Body of pancreas (tissue), 4 donors: ENCODE measurements at regions not wholly inside any gene's neighbourhood (a gene's known extent, or its start where the extent isn't known, plus 50 kb on each side); places are given as distances from the start of the nearest gene placed in this dataset.

Experiments
- ATAC-seq: fragments of 150-250 bp; one replicate; pipeline ENCODE4 v1.9.1; 2016
- DNase-seq, 4 donors: peaks; one replicate each; pipeline ENCODE4 v3.0.0-alpha.2; 2019
- H3K27ac ChIP-seq, 4 donors: fragments of 200-600 bp; sonication (generic); 1 replicate in 3 of 4; 2 replicates in 1 of 4; pipeline versions ENCODE4 v1.5.1 to v1.6.1; 2016 to 2019; ENCODE audit warnings: mild to moderate bottlenecking in 1 of 4, mixed read lengths in 1 of 4, moderate library complexity in 1 of 4
- H3K27me3 ChIP-seq, 2 donors: fragments of 200-600 bp; sonication (generic); one replicate each; pipeline ENCODE4 v1.6.0; 2016; ENCODE audit warnings: mild to moderate bottlenecking in 1 of 2
- H3K36me3 ChIP-seq, 2 donors: fragments of 200-600 bp; sonication (generic); replicated peaks in 1 of 2; 2 replicates each; pipeline ENCODE4 v1.5.1; 2016; ENCODE audit warnings: low read depth in 2 of 2; ENCODE audit not compliant: insufficient read depth in 1 of 2
- H3K4me1 ChIP-seq: fragments of 200-600 bp; sonication (generic); one replicate; pipeline ENCODE4 v1.6.0; 2016
- H3K4me3 ChIP-seq, 2 donors: fragments of 200-600 bp; sonication (generic); 1 replicate in 1 of 2; 2 replicates in 1 of 2; pipeline ENCODE4 v1.5.1; 2016 to 2019
- H3K9me3 ChIP-seq, 3 donors: fragments of 200-600 bp; sonication (generic); 1 replicate in 2 of 3; 2 replicates in 1 of 3; pipeline ENCODE4 v1.5.1; 2016
- CTCF ChIP-seq, 7 experiments: fragments of 450-650 bp in 4 of 7; fragments of 200-600 bp in 3 of 7; sonication (generic) in 3 of 7; IDR thresholded peaks; one replicate each; pipeline ENCODE4 v1.5.1; 2016 to 2019; ENCODE audit warnings: antibody characterized with exemption in 7 of 7
- POLR2A ChIP-seq, 3 donors: fragments of 450-650 bp; IDR thresholded peaks; one replicate each; pipeline ENCODE4 v1.6.1; 2016; ENCODE audit warnings: antibody characterized with exemption in 3 of 3, mild to moderate bottlenecking in 2 of 3
- WGBS, 2 donors: methylation state at CpG; one replicate each; pipeline ENCODE4 v1.1.5; 2017; 5-methylcytosine and 5-hydroxymethylcytosine counted together
- intact Hi-C: fragments of 100-400 bp; cut with DNase I; formaldehyde crosslinking; loops from one replicate; pipeline ENCODE4 v1.15.1; 2023

GRCh38 chr5:130896636-130897035, 268.4 kb downstream of the HINT1 start:
- Histone ChIP-seq H3K27me3 (no peaks in the 10 kb centered on the region), H3K4me3 (no peak overlapping the region), H3K4me1 (no peaks in the 10 kb centered on the region), H3K36me3 (no peaks in the 10 kb centered on the region), H3K9me3 (no peaks in the 10 kb centered on the region), H3K27ac (no peak overlapping the region)
- ATAC-seq (no peak), DNase-seq (no peak)
- 57 to 78% methylated on average over 2 of the region's 2 CpGs for WGBS, 2 donors
- intact Hi-C loops = no loop called here
- TF ChIP-seq POLR2A (IDR thresholded peaks at IDR 0.05) = no peak
- no peak for TF ChIP-seq CTCF (IDR thresholded peaks at IDR 0.05)

- no peaks in the 10 kb centered on the region for H3K4me1 ChIP-seq
- no peak for ATAC-seq
These were observed 272.1 kb downstream of the HINT1 start for GRCh38 chr5:130893006-130893405.

GRCh38 chr5:130890610-130891009, 274.4 kb downstream of the HINT1 start:
- Histone ChIP-seq H3K4me3 (no peak overlapping the region), H3K27me3 (no peaks in the 10 kb centered on the region), H3K9me3 (no peaks in the 10 kb centered on the region), H3K27ac (no peak overlapping the region), H3K4me1 (no peaks in the 10 kb centered on the region), H3K36me3 (no peaks in the 10 kb centered on the region)
- WGBS, 2 donors = 69 to 86% methylated on average over 2 of the region's 2 CpGs
- DNase-seq = no peak
- ATAC-seq = no peak
- intact Hi-C loops = no loop called here
- no peak for TF ChIP-seq CTCF (IDR thresholded peaks at IDR 0.05)
- no peak for TF ChIP-seq POLR2A (IDR thresholded peaks at IDR 0.05)

More at GRCh38 chr5:130893006-130893405, 272.1 kb downstream of the HINT1 start:
- Histone ChIP-seq H3K9me3 (no peaks in the 10 kb centered on the region), H3K27ac (no peak overlapping the region), H3K4me3 (no peak overlapping the region), H3K36me3 (no peaks in the 10 kb centered on the region), H3K27me3 (no peaks in the 10 kb centered on the region)
- WGBS, 2 donors = 43 to 46% methylated on average over 1 of the region's 1 CpG
- intact Hi-C loops = no loop called here
- DNase-seq = no peak
- no peak for TF ChIP-seq CTCF (IDR thresholded peaks at IDR 0.05)
- TF ChIP-seq POLR2A (IDR thresholded peaks at IDR 0.05) = no peak

- Histone ChIP-seq H3K4me3 (no peak overlapping the region), H3K27me3 (no peaks in the 10 kb centered on the region), H3K9me3 (no peaks in the 10 kb centered on the region), H3K4me1 (no peaks in the 10 kb centered on the region), H3K27ac (no peak overlapping the region), H3K36me3 (no peaks in the 10 kb centered on the region)
- DNase-seq = no peak
- intact Hi-C loops = no loop called here
- TF ChIP-seq CTCF (IDR thresholded peaks at IDR 0.05) (no peak), POLR2A (IDR thresholded peaks at IDR 0.05) (no peak)
- 41 to 43% methylated on average over 3 of the region's 3 CpGs for WGBS, 2 donors
- ATAC-seq = no peak
These were observed 279.4 kb downstream of the HINT1 start for GRCh38 chr5:130885691-130886090.

GRCh38 chr5:130885027-130885426, 280.0 kb downstream of the HINT1 start:
- Histone ChIP-seq H3K4me3 (no peak overlapping the region), H3K4me1 (no peaks in the 10 kb centered on the region), H3K27ac (no peak overlapping the region), H3K9me3 (no peaks in the 10 kb centered on the region), H3K27me3 (no peaks in the 10 kb centered on the region), H3K36me3 (no peaks in the 10 kb centered on the region)
- TF ChIP-seq POLR2A (IDR thresholded peaks at IDR 0.05) (no peak), CTCF (IDR thresholded peaks at IDR 0.05) (no peak)
- WGBS, 2 donors = 12 to 19% methylated on average over 3 of the region's 3 CpGs
- DNase-seq = peak in 2 of 4 donors; percentile 6 to 38
- intact Hi-C loops = no loop called here
- peak; percentile 69 for ATAC-seq
